Transverse colon (tissue), 4 donors: ENCODE measurements at regions not wholly inside any gene's neighbourhood (a gene's known extent, or its start where the extent isn't known, plus 50 kb on each side); places are given as distances from the start of the nearest gene placed in this dataset.

ENCODE experiments used
- DNase-seq: peaks from one replicate; pipeline ENCODE4 v3.0.0-alpha.2; 2019
- H3K27ac ChIP-seq, 4 donors: fragments of 200-600 bp; sonication (generic); 2 replicates each; pipeline ENCODE4 v1.5.1; 2016 to 2018; ENCODE audit warnings: inconsistent platforms in 4 of 4
- H3K27me3 ChIP-seq: fragments of 200-600 bp; sonication (generic); 2 replicates; pipeline ENCODE4 v1.5.1; 2017; ENCODE audit warnings: inconsistent platforms
- H3K36me3 ChIP-seq, 4 donors: fragments of 200-600 bp; sonication (generic); 2 replicates each; pipeline ENCODE4 v1.5.1; 2017 to 2019; ENCODE audit warnings: inconsistent platforms in 4 of 4
- H3K4me1 ChIP-seq, 4 donors: fragments of 200-600 bp; sonication (generic); 2 replicates each; pipeline ENCODE4 v1.5.1; 2017 to 2020; ENCODE audit warnings: inconsistent platforms in 4 of 4
- H3K4me3 ChIP-seq, 4 donors: fragments of 200-600 bp; sonication (generic); 1 replicate in 1 of 4; 2 replicates in 3 of 4; pipeline versions ENCODE4 v1.5.1 to v1.6.1; 2017 to 2019; ENCODE audit warnings: inconsistent platforms in 4 of 4
- H3K9me3 ChIP-seq, 2 donors: fragments of 200-600 bp; sonication (generic); 2 replicates each; pipeline ENCODE4 v1.5.1; 2017 to 2019; ENCODE audit warnings: inconsistent platforms in 2 of 2
- EP300 ChIP-seq: sonication (generic); formaldehyde crosslinking; IDR thresholded peaks from one replicate; pipeline ENCODE4 v1.6.1; 2017; ENCODE audit warnings: antibody characterized with exemption, low read depth
- POLR2A ChIP-seq: fragments of 450-650 bp; IDR thresholded peaks from one replicate; pipeline ENCODE4 v1.6.1; 2016; ENCODE audit warnings: antibody characterized with exemption, mild to moderate bottlenecking, moderate library complexity
- POLR2AphosphoS5 ChIP-seq, 3 donors: sonication (generic); formaldehyde crosslinking; IDR thresholded peaks; one replicate each; pipeline ENCODE4 v1.6.1; 2016; ENCODE audit warnings: antibody characterized with exemption in 3 of 3
- WGBS, 2 donors: methylation state at CpG; one replicate each; pipeline ENCODE4 v1.1.5; 2018; ENCODE audit warnings: low coverage in 1 of 2; 5-methylcytosine and 5-hydroxymethylcytosine counted together
- in situ Hi-C, 4 donors: fragments of 200-750 bp; cut with MboI; loops; one replicate each; pipeline versions ENCODE4 v1.15.0 to v1.15.1; 2017; ENCODE audit warnings: low sequenced_read_pairs in 3 of 4, low pct_ligation_motif_present in 1 of 4, low pct_unique_long_range_greater_than_20kb in 1 of 4
- intact Hi-C: fragments of 100-400 bp; cut with DNase I; formaldehyde crosslinking; loops from one replicate; pipeline ENCODE4 v1.15.1; 2023; ENCODE audit warnings: low total_unique reads
- TF ChIP-seq, protein P1 (sequence below), 5 experiments: fragments of 200-600 bp in 3 of 5; fragments of 450-650 bp in 2 of 5; sonication (generic) in 3 of 5; IDR thresholded peaks; 1 replicate in 2 of 5; 2 replicates in 3 of 5; pipeline ENCODE4 v1.5.1; 2016 to 2017; ENCODE audit warnings: antibody characterized with exemption in 5 of 5, inconsistent platforms in 3 of 5, mild to moderate bottlenecking in 2 of 5, moderate library complexity in 1 of 5

DNA sequence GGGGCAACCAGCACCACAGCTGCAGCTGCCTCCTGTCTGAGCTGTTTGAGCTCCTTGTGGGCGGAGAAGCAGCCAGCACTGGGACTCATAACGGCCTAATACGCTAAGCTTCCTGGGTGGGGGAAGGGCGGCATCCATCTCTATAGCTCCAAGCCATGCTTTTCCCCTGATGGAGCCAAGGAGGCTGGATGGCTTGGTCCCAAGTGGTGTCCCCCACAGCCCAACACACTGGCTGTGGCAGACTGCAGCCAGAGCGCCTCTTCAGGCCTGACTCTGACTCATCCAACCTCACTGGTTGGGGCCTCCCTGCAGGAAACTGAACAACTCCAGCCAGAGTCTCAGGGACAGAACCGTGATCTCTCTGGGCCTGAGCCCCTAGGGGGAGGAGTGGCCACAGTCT lies 537.3 kb downstream of the SUCLA2 start:
- Histone ChIP-seq H3K4me1 (no peaks in the 10 kb centered on the region), H3K27ac (no peak overlapping the region), H3K9me3 (no peaks in the 10 kb centered on the region), H3K4me3 (no peak overlapping the region), H3K27me3 (no peaks in the 10 kb centered on the region), H3K36me3 (no peaks in the 10 kb centered on the region)
- TF ChIP-seq, protein P1, sequence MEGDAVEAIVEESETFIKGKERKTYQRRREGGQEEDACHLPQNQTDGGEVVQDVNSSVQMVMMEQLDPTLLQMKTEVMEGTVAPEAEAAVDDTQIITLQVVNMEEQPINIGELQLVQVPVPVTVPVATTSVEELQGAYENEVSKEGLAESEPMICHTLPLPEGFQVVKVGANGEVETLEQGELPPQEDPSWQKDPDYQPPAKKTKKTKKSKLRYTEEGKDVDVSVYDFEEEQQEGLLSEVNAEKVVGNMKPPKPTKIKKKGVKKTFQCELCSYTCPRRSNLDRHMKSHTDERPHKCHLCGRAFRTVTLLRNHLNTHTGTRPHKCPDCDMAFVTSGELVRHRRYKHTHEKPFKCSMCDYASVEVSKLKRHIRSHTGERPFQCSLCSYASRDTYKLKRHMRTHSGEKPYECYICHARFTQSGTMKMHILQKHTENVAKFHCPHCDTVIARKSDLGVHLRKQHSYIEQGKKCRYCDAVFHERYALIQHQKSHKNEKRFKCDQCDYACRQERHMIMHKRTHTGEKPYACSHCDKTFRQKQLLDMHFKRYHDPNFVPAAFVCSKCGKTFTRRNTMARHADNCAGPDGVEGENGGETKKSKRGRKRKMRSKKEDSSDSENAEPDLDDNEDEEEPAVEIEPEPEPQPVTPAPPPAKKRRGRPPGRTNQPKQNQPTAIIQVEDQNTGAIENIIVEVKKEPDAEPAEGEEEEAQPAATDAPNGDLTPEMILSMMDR (IDR thresholded peaks at IDR 0.05): no peak
- TF ChIP-seq POLR2AphosphoS5 (IDR thresholded peaks at IDR 0.05) (no peak), POLR2A (no peak), EP300 (no peak)
- intact Hi-C loops (no loop called here), in situ Hi-C loops (no loop called here)
- WGBS, 2 donors: 85% methylated on average over 6 of the region's 6 CpGs; no CpG with 5 or more reads in 1 of the 2 donors
- no peak for DNase-seq

DNA sequence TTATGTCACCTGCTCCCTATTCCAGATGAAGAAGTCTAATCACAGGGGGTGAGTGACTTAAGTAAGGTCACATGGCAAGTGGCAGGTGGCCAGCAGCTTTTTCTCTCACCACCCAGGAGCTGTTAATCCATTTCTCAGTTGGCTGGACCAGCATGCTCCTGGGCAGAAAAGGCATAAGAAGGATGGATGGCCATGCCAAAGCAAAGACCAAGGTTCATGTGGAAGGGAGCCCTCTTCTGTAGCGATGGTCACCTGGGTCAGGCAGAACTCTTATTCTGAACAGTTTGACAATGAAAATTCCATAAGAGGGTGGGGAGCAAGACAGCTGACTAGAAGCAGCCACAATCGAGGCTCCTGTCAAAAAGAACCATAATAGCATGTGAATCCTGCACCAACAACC lies 538.1 kb downstream of the SUCLA2 start:
- WGBS, 2 donors: 84% methylated on average over 2 of the region's 2 CpGs; no CpG with 5 or more reads in 1 of the 2 donors
- DNase-seq: no peak
- H3K9me3 ChIP-seq: no peaks in the 10 kb centered on the region
- H3K4me3 ChIP-seq: no peak overlapping the region
- H3K4me1 ChIP-seq: no peaks in the 10 kb centered on the region
- in situ Hi-C loops: no loop called here
- intact Hi-C loops: no loop called here
- TF ChIP-seq POLR2A (no peak), POLR2AphosphoS5 (IDR thresholded peaks at IDR 0.05) (no peak), EP300 (no peak)
- TF ChIP-seq, protein P1 (IDR thresholded peaks at IDR 0.05): no peak
- H3K27ac ChIP-seq: no peak overlapping the region
- H3K36me3 ChIP-seq: no peaks in the 10 kb centered on the region
- no peaks in the 10 kb centered on the region for H3K27me3 ChIP-seq

DNA sequence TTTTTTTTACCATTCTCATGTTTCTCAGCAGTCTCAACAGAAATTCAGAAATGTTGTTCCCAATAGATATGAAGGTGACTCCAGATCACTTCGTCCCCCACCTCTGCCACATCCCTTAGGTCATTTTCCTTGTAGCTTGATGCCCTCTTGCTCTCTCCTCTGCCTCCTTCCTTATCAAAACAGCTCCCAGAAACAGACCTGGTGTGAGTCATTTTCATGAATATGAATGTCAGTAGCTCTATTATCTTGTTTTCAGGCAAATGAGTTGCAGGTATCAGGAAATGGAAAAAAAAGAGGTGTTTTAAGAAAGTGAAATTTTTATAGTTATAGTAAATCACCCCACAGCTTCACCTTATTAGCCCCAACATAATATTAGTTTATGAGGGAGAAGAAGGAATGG lies 539.3 kb downstream of the SUCLA2 start:
- no peaks in the 10 kb centered on the region for H3K27me3 ChIP-seq
- in situ Hi-C loops (no loop called here), intact Hi-C loops (no loop called here)
- no peak overlapping the region for H3K27ac ChIP-seq
- 67 to 80% methylated on average over 1 of the region's 1 CpG for WGBS, 2 donors
- no peaks in the 10 kb centered on the region for H3K36me3 ChIP-seq
- no peak for DNase-seq
- no peak overlapping the region for H3K4me3 ChIP-seq
- TF ChIP-seq POLR2AphosphoS5 (IDR thresholded peaks at IDR 0.05) (no peak), POLR2A (no peak), EP300 (no peak)
- TF ChIP-seq, protein P1 (IDR thresholded peaks at IDR 0.05): no peak
- no peaks in the 10 kb centered on the region for H3K4me1 ChIP-seq
- no peaks in the 10 kb centered on the region for H3K9me3 ChIP-seq

DNA sequence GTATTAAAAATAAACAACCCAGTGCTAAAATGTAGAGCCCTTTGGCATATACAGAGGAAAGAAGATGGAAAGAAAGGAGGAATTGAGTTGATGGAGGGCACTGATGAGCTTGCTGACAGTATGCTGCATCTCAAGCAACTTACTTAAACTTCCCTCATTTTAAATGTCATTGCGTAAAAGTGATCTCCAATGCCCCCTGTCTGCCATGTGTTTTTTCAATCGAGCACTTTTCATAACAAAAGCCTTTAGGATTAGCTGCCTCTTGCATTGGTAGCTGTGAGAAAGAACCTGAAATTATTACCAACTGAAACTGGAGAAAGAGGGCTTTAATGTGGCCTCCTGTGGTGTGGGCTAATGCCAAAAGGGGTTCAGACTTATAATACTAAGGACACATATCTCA lies 541.6 kb downstream of the SUCLA2 start:
- Histone ChIP-seq H3K27me3 (no peaks in the 10 kb centered on the region), H3K4me3 (no peak overlapping the region), H3K9me3 (no peaks in the 10 kb centered on the region), H3K36me3 (no peaks in the 10 kb centered on the region), H3K27ac (no peak overlapping the region), H3K4me1 (no peaks in the 10 kb centered on the region)
- DNase-seq: no peak
- WGBS, 2 donors: 25 to 56% methylated on average over 2 of the region's 2 CpGs
- in situ Hi-C loops (no loop called here), intact Hi-C loops (no loop called here)
- TF ChIP-seq EP300 (no peak), POLR2AphosphoS5 (IDR thresholded peaks at IDR 0.05) (no peak), POLR2A (no peak)

DNA sequence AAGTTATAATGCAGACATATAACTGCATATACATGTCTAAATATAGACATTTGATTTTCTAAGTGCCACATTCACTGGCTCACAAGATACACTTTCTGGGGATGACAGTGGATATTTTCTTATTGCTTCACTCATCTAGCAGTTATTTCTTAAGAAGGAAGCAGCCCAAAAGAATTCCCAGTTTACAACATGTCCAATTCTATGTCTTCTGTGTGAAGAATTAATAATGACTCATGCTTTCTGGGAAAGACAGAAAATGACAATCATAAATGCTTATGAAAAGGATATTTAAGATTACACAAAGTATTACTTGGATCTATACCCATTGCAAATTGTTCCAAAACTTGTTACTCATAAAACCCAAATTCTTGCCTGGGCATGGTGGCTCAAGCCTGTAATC lies 543.4 kb downstream of the SUCLA2 start:
- H3K4me3 ChIP-seq: no peak overlapping the region
- H3K36me3 ChIP-seq: no peaks in the 10 kb centered on the region
- no peaks in the 10 kb centered on the region for H3K4me1 ChIP-seq
- in situ Hi-C loops (no loop called here), intact Hi-C loops (no loop called here)
- no peaks in the 10 kb centered on the region for H3K27me3 ChIP-seq
- no peak overlapping the region for H3K27ac ChIP-seq
- H3K9me3 ChIP-seq: no peaks in the 10 kb centered on the region
- no peak for DNase-seq
- TF ChIP-seq EP300: no peak
- TF ChIP-seq POLR2A: no peak
- TF ChIP-seq, protein P1 (IDR thresholded peaks at IDR 0.05): no peak
- no peak for TF ChIP-seq POLR2AphosphoS5 (IDR thresholded peaks at IDR 0.05)
